Mammary epithelial cell (primary cell): ENCODE measurements at regions not wholly inside any gene's neighbourhood (a gene's known extent, or its start where the extent isn't known, plus 50 kb on each side); places are given as distances from the start of the nearest gene placed in this dataset.

Source experiments
- CTCF ChIP-seq, 2 donors: IDR thresholded peaks in 1 of 2; conservative IDR thresholded peaks in 1 of 2; 2 replicates each; pipeline ENCODE4 v1.5.1; 2011 to 2012; ENCODE audit warnings: inconsistent platforms in 2 of 2, low read length in 2 of 2, mild to moderate bottlenecking in 2 of 2, control low read depth in 1 of 2, low read depth in 1 of 2; ENCODE audit not compliant: insufficient read depth in 1 of 2; ENCODE audit errors: extremely low read depth in 1 of 2
- EZH2 ChIP-seq: IDR thresholded peaks from 2 replicates; pipeline ENCODE4 v1.6.1; 2012; ENCODE audit warnings: low read length, inconsistent platforms, borderline replicate concordance

- TF ChIP-seq CTCF (conservative IDR thresholded peaks at IDR 0.05 in 1 of 2, IDR thresholded peaks at IDR 0.05 in 1 of 2; ENCODE audit: extremely low read depth in 1 of 2, insufficient read depth in 1 of 2, low read depth in 1 of 2, low read length in 2 of 2), result no peak
- TF ChIP-seq EZH2, result no peak
Observed at GRCh38 chr15:35926007-35926380, 380.0 kb upstream of the DPH6 start.
